Spleen (tissue), 11 donors: ENCODE measurements at regions not wholly inside any gene's neighbourhood (a gene's known extent, or its start where the extent isn't known, plus 50 kb on each side); places are given as distances from the start of the nearest gene placed in this dataset.

Experiments used
- DNase-seq: peaks from one replicate; pipeline ENCODE4 v3.0.0-alpha.2; 2020
- H3K27ac ChIP-seq, 8 donors: fragments of 200-600 bp; sonication (generic) in 7 of 8; 1 replicate in 4 of 8; 2 replicates in 4 of 8; pipeline versions ENCODE4 v1.5.0 to v1.8.0; 2016 to 2021; ENCODE audit warnings: inconsistent platforms in 4 of 8, mild to moderate bottlenecking in 4 of 8, moderate library complexity in 1 of 8
- H3K27me3 ChIP-seq, 7 donors: fragments of 200-600 bp; sonication (generic) in 6 of 7; replicated peaks in 1 of 7; 1 replicate in 4 of 7; 2 replicates in 3 of 7; pipeline versions ENCODE4 v1.5.0 to v1.8.0; 2016 to 2021; ENCODE audit warnings: inconsistent platforms in 3 of 7, mild to moderate bottlenecking in 1 of 7
- H3K36me3 ChIP-seq, 6 donors: fragments of 200-600 bp; sonication (generic) in 5 of 6; 1 replicate in 4 of 6; 2 replicates in 2 of 6; pipeline versions ENCODE4 v1.5.0 to v1.8.0; 2016 to 2021; ENCODE audit warnings: inconsistent platforms in 2 of 6
- H3K4me1 ChIP-seq, 6 donors: fragments of 200-600 bp; sonication (generic) in 5 of 6; 1 replicate in 3 of 6; 2 replicates in 3 of 6; pipeline versions ENCODE4 v1.5.0 to v1.8.0; 2016 to 2021; ENCODE audit warnings: inconsistent platforms in 3 of 6
- H3K4me3 ChIP-seq, 8 donors: fragments of 200-600 bp; sonication (generic) in 7 of 8; 1 replicate in 4 of 8; 2 replicates in 4 of 8; pipeline versions ENCODE4 v1.5.0 to v1.8.0; 2016 to 2021; ENCODE audit warnings: inconsistent platforms in 4 of 8, mild to moderate bottlenecking in 4 of 8, moderate library complexity in 2 of 8
- H3K9me3 ChIP-seq, 8 donors: fragments of 200-600 bp; sonication (generic) in 7 of 8; 1 replicate in 4 of 8; 2 replicates in 4 of 8; pipeline versions ENCODE4 v1.5.0 to v1.8.0; 2016 to 2021; ENCODE audit warnings: inconsistent platforms in 4 of 8
- POLR2A ChIP-seq, 3 donors: fragments of 450-650 bp; IDR thresholded peaks; one replicate each; pipeline ENCODE4 v1.5.1; 2017; ENCODE audit warnings: antibody characterized with exemption in 3 of 3, mild to moderate bottlenecking in 1 of 3
- POLR2AphosphoS5 ChIP-seq, 3 donors: sonication (generic); formaldehyde crosslinking; IDR thresholded peaks; one replicate each; pipeline ENCODE4 v1.5.1; 2017; ENCODE audit warnings: antibody characterized with exemption in 3 of 3
- WGBS, 5 donors: extraction: QIAGEN DNeasy Blood & Tissue Kit in 3 of 5; methylation state at CpG; one replicate each; pipeline versions ENCODE4 v1.1.5 to v1.1.7; 2013 to 2018; 5-methylcytosine and 5-hydroxymethylcytosine counted together
- intact Hi-C: fragments of 100-400 bp; cut with DNase I; formaldehyde crosslinking; loops from one replicate; pipeline ENCODE4 v1.15.0; 2023; ENCODE audit warnings: low total_unique reads
- TF ChIP-seq, protein P1 (sequence below), 11 experiments: fragments of 200-600 bp in 7 of 11; fragments of 450-650 bp in 4 of 11; sonication (generic) in 4 of 11; IDR thresholded peaks in 8 of 11; conservative IDR thresholded peaks in 3 of 11; 1 replicate in 7 of 11; 2 replicates in 4 of 11; pipeline versions ENCODE4 v1.4.0 to v1.8.0; 2016 to 2021; ENCODE audit warnings: antibody characterized with exemption in 11 of 11, inconsistent platforms in 4 of 11, mild to moderate bottlenecking in 1 of 11
- donor health status: healthy with polysubstance abuse.
- donor health status: DM: no; HTN: no; CAD: no; lungs with moderate emphysema.
- donor health status: DM: no; HTN: no; CAD: no.
- donor health status: Bipolar disorder and iron deficiency.
- donor health status: healthy.
- donor health status: DM: no; HTN: no; CAD: no.
- donor health status: DM: yes; HTN: yes; CAD: no.

DNA sequence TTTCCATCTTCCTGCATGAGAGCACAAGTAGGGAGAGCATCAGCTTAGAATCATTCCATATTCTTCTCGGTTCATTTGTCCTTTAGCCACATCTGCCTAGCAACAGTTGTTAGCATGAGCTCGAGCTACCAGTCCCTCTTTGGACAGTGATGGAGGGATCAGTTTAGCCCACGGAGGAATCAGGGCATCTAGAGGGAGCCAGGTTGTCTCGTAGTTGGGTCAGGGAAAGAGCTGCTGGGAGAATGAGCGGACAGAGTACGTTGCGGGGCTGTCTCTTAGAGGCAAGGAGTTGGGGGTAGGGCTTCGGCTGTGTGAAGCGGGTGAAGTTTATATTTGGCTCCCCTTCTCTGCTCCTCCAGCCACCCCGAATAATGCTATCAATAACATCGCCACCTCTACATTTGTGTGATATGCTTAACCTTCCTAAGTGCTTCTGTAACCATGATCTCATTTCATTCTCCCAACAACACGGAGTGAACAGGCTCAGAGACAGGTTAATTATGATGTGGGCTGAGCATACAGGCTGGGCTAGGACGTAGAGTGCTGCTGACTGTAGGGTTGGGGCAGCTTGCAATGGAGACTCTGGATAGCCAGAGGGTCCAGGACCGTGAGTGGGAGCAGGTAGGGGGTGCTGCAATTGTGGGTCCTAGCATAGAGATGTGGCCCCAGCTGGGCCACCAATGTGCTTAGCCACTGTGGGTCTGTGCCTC is 72.6 kb downstream of the FRMPD3 start:
- no peak for DNase-seq
- Histone ChIP-seq H3K36me3 (no peaks in the 10 kb centered on the region), H3K27me3 (peaks cover 0 to 5% (median 0%) of the 10 kb centered on the region in 7 donors), H3K4me1 (no peaks in the 10 kb centered on the region), H3K4me3 (no peak overlapping the region), H3K27ac (no peak overlapping the region), H3K9me3 (no peaks in the 10 kb centered on the region)
- WGBS, 5 donors = 70 to 92% (median 83%) methylated on average over 10 to 14 of the region's 14 CpGs
- TF ChIP-seq POLR2A (IDR thresholded peaks at IDR 0.05) = no peak
- TF ChIP-seq POLR2AphosphoS5 (IDR thresholded peaks at IDR 0.05) = no peak
- TF ChIP-seq, protein P1, sequence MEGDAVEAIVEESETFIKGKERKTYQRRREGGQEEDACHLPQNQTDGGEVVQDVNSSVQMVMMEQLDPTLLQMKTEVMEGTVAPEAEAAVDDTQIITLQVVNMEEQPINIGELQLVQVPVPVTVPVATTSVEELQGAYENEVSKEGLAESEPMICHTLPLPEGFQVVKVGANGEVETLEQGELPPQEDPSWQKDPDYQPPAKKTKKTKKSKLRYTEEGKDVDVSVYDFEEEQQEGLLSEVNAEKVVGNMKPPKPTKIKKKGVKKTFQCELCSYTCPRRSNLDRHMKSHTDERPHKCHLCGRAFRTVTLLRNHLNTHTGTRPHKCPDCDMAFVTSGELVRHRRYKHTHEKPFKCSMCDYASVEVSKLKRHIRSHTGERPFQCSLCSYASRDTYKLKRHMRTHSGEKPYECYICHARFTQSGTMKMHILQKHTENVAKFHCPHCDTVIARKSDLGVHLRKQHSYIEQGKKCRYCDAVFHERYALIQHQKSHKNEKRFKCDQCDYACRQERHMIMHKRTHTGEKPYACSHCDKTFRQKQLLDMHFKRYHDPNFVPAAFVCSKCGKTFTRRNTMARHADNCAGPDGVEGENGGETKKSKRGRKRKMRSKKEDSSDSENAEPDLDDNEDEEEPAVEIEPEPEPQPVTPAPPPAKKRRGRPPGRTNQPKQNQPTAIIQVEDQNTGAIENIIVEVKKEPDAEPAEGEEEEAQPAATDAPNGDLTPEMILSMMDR (IDR thresholded peaks at IDR 0.05 in 8 of 11, conservative IDR thresholded peaks at IDR 0.05 in 3 of 11) = no peak
- intact Hi-C loops = no loop called here

DNA sequence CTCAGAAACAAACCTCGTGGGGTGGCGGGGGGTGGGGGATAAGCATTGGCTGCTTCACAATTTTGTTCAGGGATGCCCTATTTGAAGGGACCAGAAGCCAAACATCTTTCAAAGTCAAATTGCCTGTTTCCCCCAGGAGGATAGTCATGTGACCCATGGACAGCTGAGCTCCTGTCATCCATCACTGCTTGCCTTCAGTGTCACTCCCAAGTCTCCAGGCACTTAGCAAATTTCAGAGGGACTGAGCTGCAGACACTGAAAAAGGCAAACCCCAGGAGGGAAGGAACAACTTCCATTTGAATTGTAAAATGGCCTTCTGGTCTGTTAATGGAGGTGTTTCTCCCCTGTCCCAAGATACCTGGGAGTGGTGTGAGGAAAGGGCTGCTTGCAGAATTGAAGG is 73.4 kb downstream of the FRMPD3 start:
- no peak overlapping the region for H3K4me3 ChIP-seq
- H3K9me3 ChIP-seq = no peaks in the 10 kb centered on the region
- no peak overlapping the region for H3K27ac ChIP-seq
- DNase-seq = no peak
- 56 to 95% (median 78%) methylated on average over 2 of the region's 2 CpGs for WGBS, 5 donors
- no peaks in the 10 kb centered on the region for H3K4me1 ChIP-seq
- peaks cover 0 to 3% (median 0%) of the 10 kb centered on the region in 7 donors for H3K27me3 ChIP-seq
- intact Hi-C loops = no loop called here
- H3K36me3 ChIP-seq = no peaks in the 10 kb centered on the region
- TF ChIP-seq, protein P1 (IDR thresholded peaks at IDR 0.05 in 8 of 11, conservative IDR thresholded peaks at IDR 0.05 in 3 of 11) = no peak
- TF ChIP-seq POLR2AphosphoS5 (IDR thresholded peaks at IDR 0.05) (no peak), POLR2A (IDR thresholded peaks at IDR 0.05) (no peak)

DNA sequence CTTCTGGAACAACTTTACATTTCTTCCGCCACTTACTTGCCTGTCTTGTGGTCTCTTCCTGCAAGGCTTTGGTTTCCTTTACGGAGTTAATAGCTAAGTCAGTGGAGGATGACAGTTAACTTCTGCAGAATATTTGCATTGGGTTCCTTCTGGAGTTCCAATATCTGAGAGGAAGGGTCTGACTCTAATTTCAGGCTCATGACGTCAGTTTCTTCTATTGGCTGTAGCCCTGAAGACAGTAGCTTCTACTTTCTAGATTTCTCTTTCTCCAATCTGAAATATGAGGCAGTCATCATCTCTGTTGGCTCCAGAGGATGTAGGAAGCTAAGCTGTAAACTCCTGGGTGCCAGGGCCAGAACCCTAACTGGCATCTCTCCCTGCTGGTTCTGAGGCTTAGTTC is 76.7 kb downstream of the FRMPD3 start:
- no peak for DNase-seq
- TF ChIP-seq, protein P1 (IDR thresholded peaks at IDR 0.05 in 8 of 11, conservative IDR thresholded peaks at IDR 0.05 in 3 of 11) = no peak
- TF ChIP-seq POLR2AphosphoS5 (IDR thresholded peaks at IDR 0.05) (no peak), POLR2A (IDR thresholded peaks at IDR 0.05) (no peak)
- no peak overlapping the region for H3K4me3 ChIP-seq
- no peaks in the 10 kb centered on the region for H3K27me3 ChIP-seq
- intact Hi-C loops = no loop called here
- 78 to 90% (median 81%) methylated on average over 3 of the region's 3 CpGs for whole genome bisulfite sequencing, 5 donors
- H3K27ac ChIP-seq = no peak overlapping the region
- no peaks in the 10 kb centered on the region for H3K9me3 ChIP-seq
- H3K36me3 ChIP-seq = no peaks in the 10 kb centered on the region
- H3K4me1 ChIP-seq = no peaks in the 10 kb centered on the region

- H3K36me3 ChIP-seq = no peaks in the 10 kb centered on the region
- no peaks in the 10 kb centered on the region for H3K9me3 ChIP-seq
- peaks cover 0 to 11% (median 0%) of the 10 kb centered on the region in 7 donors for H3K27me3 ChIP-seq
- no peak for TF ChIP-seq POLR2A (IDR thresholded peaks at IDR 0.05)
- no peak for TF ChIP-seq POLR2AphosphoS5 (IDR thresholded peaks at IDR 0.05)
- TF ChIP-seq, protein P1 (IDR thresholded peaks at IDR 0.05 in 8 of 11, conservative IDR thresholded peaks at IDR 0.05 in 3 of 11) = no peak
- no peak overlapping the region for H3K27ac ChIP-seq
- intact Hi-C loops = no loop called here
- no peaks in the 10 kb centered on the region for H3K4me1 ChIP-seq
- H3K4me3 ChIP-seq = no peak overlapping the region
- WGBS, 5 donors = 62 to 81% (median 69%) methylated on average over 2 to 4 of the region's 4 CpGs
- DNase-seq = no peak
Observed at GRCh38 chrX:107530141-107530540, 80.7 kb downstream of the FRMPD3 start.
